ENCODE measurements at regions not wholly inside any gene's neighbourhood (a gene's known extent, or its start where the extent isn't known, plus 50 kb on each side); places are given as distances from the start of the nearest gene placed in this dataset.

DNA sequence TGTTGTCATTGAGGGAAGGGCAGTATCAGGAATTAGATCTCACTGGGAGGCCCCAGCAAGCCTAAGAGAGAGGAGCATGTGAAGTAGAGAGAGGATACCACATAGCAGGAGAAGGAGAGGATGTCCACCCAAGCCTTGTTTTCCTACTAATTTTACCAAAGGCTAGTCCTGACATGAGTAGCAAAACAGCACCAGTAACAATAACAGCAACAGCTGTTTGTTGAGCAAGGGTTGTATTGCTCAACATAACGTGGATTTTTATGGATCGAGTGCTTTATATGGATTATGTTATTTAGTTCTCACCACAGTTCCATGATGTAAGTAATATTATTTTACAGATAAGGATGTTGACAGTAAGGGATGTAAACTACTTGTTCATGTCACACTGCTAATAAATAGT, 135.2 kb upstream of the DLX6 start:
- no peak for TF ChIP-seq CTCF (IDR thresholded peaks at IDR 0.05; ENCODE audit: borderline replicate concordance, control extremely low read depth, extremely low read depth, insufficient read depth, missing control alignments)
- DNase-seq (ENCODE audit: low spot score), result no peak
- in situ Hi-C loops (cut with MboI; ENCODE audit: low sequenced_read_pairs, unreplicated experiment), result no loop called here

- no peak for DNase-seq (ENCODE audit: low spot score)
- TF ChIP-seq CTCF (IDR thresholded peaks at IDR 0.05; ENCODE audit: borderline replicate concordance, control extremely low read depth, extremely low read depth, insufficient read depth, missing control alignments), result no peak
- in situ Hi-C loops (cut with MboI; ENCODE audit: low sequenced_read_pairs, unreplicated experiment), result no loop called here
These were observed 134.4 kb upstream of the DLX6 start for GRCh38 chr7:96870934-96871333.

- TF ChIP-seq CTCF (IDR thresholded peaks at IDR 0.05; ENCODE audit: borderline replicate concordance, control extremely low read depth, extremely low read depth, insufficient read depth, missing control alignments), result no peak
- in situ Hi-C loops (cut with MboI; ENCODE audit: low sequenced_read_pairs, unreplicated experiment), result no loop called here
- no peak for DNase-seq (ENCODE audit: low spot score)
These were observed 117.9 kb upstream of the DLX6 start for GRCh38 chr7:96887426-96887825.

GRCh38 chr7:96899108-96899507, 106.2 kb upstream of the DLX6 start:
- DNase-seq (ENCODE audit: low spot score), result no peak
- no peak for TF ChIP-seq CTCF (IDR thresholded peaks at IDR 0.05; ENCODE audit: borderline replicate concordance, control extremely low read depth, extremely low read depth, insufficient read depth, missing control alignments)
- in situ Hi-C loops (cut with MboI; ENCODE audit: low sequenced_read_pairs, unreplicated experiment), result no loop called here

- no peak for DNase-seq (ENCODE audit: low spot score)
- in situ Hi-C loops (cut with MboI; ENCODE audit: low sequenced_read_pairs, unreplicated experiment), result no loop called here
- TF ChIP-seq CTCF (IDR thresholded peaks at IDR 0.05; ENCODE audit: borderline replicate concordance, control extremely low read depth, extremely low read depth, insufficient read depth, missing control alignments), result no peak
These were observed 103.4 kb upstream of the DLX6 start for GRCh38 chr7:96901822-96902445.

- DNase-seq (ENCODE audit: low spot score), result no peak
- in situ Hi-C loops (cut with MboI; ENCODE audit: low sequenced_read_pairs, unreplicated experiment), result no loop called here
- no peak for TF ChIP-seq CTCF (IDR thresholded peaks at IDR 0.05; ENCODE audit: borderline replicate concordance, control extremely low read depth, extremely low read depth, insufficient read depth, missing control alignments)
These were observed 101.4 kb upstream of the DLX6 start for GRCh38 chr7:96903906-96904305.
